ENCODE measurements at regions not wholly inside any gene's neighbourhood (a gene's known extent, or its start where the extent isn't known, plus 50 kb on each side); places are given as distances from the start of the nearest gene placed in this dataset.

- TF ChIP-seq POLR2A (IDR thresholded peaks at IDR 0.05; ENCODE audit: low read length) (no peak), GATA1 (IDR thresholded peaks at IDR 0.05; ENCODE audit: low read depth, low read length) (no peak)
- DNase-seq = no peak
These were observed 256.4 kb downstream of the SS18 start for GRCh38 chr18:25834061-25834460.

DNA sequence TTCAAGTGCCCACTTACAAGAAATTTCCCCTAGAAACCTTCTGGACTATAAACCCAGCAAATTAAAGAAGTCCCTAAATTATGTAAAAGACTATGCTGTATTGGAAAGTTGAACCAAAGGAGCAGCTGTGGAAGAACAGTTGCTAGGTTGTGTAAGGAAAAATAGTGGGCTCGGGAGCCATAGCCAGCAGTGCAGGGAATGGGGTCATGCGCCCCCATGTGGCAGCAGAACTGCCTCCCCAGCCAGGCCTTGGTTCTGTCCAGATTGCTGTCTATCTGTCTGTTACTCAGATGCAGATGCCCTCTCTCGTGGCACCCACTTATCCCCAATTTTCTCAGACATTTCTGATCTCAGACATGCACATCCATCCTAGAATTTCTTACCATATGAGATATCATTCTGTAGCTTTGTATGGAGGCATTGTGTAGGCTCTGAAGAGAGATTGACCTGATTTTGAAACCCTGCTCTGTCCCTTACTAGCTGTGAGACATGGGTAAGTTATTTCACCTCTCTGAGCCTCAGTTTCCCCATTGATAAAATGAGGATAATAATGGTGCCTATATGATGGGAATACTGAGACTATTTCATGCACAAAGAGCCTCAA, 258.3 kb downstream of the SS18 start:
- TF ChIP-seq GATA1 (IDR thresholded peaks at IDR 0.05; ENCODE audit: low read depth, low read length) (no peak), POLR2A (IDR thresholded peaks at IDR 0.05; ENCODE audit: low read length) (no peak)
- DNase-seq = peak; percentile 42 to 67

DNA sequence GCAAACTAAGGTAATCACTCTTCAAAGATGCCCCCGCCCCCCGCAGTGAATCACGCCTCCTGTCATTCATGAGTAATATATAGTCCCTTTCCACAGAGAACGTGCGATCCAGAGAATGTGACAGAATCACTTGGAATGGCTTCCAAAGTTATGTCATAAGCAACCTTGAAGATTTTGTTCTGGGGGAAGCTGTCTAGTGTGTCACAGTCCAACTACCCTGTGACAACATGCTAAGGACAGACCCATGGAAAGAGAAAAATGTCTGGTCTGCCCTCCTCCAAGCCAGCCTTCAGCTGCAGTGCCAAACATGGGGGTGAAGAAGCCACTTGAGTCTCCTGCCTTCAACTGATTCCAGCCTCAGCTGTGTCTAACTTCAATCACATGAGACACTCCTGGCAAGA, 259.1 kb downstream of the SS18 start:
- DNase-seq = no peak
- TF ChIP-seq GATA1 (IDR thresholded peaks at IDR 0.05; ENCODE audit: low read depth, low read length) = no peak
- no peak for TF ChIP-seq POLR2A (IDR thresholded peaks at IDR 0.05; ENCODE audit: low read length)

DNA sequence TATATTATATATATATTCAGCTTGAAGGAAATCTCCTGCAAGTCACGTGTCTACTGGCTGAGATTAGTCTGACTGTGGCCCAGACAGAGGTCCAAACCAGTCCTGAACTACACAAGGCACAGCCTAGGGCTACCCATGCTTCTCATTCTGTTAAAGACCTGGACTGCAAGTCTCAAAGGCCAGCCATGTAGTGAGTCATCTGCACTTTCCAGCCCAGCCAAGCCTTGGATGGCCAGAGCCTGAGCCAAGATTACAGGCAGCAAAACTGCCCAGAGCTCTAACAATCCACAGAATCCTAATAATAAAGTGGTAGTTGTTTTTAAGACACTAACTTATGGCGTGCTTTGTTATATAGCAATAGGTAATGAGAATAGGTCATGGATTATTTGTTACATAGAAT, 259.6 kb downstream of the SS18 start:
- DNase-seq = no peak
- TF ChIP-seq POLR2A (IDR thresholded peaks at IDR 0.05; ENCODE audit: low read length) (no peak), GATA1 (IDR thresholded peaks at IDR 0.05; ENCODE audit: low read depth, low read length) (no peak)

GRCh38 chr18:25827961-25828561, 262.4 kb downstream of the SS18 start:
- TF ChIP-seq GATA1 (IDR thresholded peaks at IDR 0.05; ENCODE audit: low read depth, low read length) (no peak), POLR2A (IDR thresholded peaks at IDR 0.05; ENCODE audit: low read length) (no peak)
- DNase-seq = no peak

DNA sequence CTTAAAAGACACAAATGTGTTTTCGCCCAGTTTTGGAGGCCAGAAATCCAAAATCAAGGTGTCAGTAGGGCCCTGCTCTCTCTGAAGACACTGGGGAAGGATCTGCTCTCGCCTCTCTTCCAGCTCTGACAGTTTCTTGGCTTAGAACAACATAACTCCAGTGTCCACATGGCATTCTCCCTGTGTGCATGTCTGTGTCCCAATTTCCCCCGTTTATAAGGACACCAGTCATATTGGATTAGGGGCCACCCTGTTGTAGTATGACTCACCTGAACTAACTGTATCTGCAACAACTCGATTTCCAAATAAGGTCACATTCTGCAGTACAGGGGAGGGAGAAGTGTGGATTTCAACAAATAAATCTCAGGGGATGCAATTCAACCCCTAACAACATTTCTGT, 263.2 kb downstream of the SS18 start:
- no peak for DNase-seq
- TF ChIP-seq GATA1 (IDR thresholded peaks at IDR 0.05; ENCODE audit: low read depth, low read length) (no peak), POLR2A (IDR thresholded peaks at IDR 0.05; ENCODE audit: low read length) (no peak)

DNA sequence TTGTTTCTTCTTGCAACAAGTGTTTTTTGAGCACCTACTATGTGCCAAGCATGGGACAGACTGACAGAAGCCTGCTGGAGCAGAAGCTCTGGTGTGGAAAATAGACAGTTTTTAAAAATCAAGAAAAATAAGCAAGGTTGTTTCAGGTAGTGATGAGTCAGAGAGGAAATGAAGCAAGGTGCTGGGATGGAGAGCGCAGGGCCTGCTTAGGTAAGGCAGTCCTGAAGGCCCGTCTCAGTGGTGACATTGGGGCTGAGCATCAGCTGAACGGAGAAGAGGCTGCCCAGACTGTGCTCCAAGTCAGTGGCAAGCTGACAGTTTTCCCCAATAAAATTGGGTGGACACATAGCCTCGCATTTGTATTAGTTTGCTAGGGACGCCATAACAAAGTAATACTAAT, 263.6 kb downstream of the SS18 start:
- TF ChIP-seq POLR2A (IDR thresholded peaks at IDR 0.05; ENCODE audit: low read length) (no peak), GATA1 (IDR thresholded peaks at IDR 0.05; ENCODE audit: low read depth, low read length) (no peak)

GRCh38 chr18:25825979-25826776, 264.2 kb downstream of the SS18 start:
- DNase-seq = no peak
- TF ChIP-seq GATA1 (IDR thresholded peaks at IDR 0.05; ENCODE audit: low read depth, low read length) = no peak
- TF ChIP-seq POLR2A (IDR thresholded peaks at IDR 0.05; ENCODE audit: low read length) = no peak

More for the DNA sequence above, 263.6 kb downstream of the SS18 start:
- no peak for DNase-seq

DNA sequence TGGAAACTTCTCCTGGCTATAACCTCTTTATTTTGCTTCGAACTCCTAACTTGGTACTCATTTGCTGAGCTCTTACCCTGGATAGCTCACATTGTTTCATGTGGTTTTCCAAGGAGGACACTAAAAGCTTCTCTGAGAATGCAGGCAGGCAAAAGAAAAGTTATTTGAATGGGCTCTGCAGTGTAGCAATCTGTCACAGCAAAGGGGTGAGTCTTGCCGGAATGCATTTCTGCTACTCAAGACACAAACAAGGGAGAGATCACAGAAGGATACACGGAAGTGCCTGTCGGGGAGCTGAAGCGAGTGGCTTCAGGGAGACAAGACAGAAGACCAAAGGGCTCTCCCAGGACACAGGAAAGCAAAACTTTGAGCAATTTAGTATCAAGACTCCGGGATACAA, 265.4 kb downstream of the SS18 start:
- no peak for TF ChIP-seq GATA1 (IDR thresholded peaks at IDR 0.05; ENCODE audit: low read depth, low read length)
- TF ChIP-seq POLR2A (IDR thresholded peaks at IDR 0.05; ENCODE audit: low read length) = no peak
- DNase-seq = no peak

DNA sequence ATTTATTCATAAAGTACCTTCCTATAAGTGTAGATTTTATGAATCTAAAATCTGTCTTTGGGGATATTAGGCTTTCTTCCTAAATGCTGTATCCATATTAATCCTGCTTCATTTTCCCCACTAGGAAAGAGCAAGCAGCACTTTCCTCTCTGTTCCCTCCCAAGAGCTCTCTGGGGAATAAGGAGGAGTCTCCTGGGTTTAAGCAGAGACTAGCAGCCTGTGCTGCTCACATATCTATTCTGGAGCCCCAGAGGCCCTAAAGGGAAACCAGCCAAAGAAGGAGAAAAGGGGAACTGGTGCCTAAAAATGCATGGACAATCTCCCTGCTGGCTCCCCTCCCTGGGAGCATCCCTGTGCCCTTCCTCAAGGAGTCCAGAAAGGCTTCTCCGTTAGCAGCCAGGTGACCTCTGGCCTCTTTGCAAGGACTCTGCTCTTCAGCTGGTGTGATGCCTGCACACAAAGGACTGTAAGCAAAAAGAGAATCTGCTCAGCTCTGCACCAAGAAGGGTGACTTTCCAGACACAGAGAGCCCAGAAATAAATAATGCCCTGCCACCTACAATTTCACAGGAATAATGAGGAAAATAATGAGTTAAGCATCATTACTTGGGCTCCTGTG, 270.6 kb downstream of the SS18 start:
- DNase-seq = no peak
- no peak for TF ChIP-seq POLR2A (IDR thresholded peaks at IDR 0.05; ENCODE audit: low read length)
- no peak for TF ChIP-seq GATA1 (IDR thresholded peaks at IDR 0.05; ENCODE audit: low read depth, low read length)

DNA sequence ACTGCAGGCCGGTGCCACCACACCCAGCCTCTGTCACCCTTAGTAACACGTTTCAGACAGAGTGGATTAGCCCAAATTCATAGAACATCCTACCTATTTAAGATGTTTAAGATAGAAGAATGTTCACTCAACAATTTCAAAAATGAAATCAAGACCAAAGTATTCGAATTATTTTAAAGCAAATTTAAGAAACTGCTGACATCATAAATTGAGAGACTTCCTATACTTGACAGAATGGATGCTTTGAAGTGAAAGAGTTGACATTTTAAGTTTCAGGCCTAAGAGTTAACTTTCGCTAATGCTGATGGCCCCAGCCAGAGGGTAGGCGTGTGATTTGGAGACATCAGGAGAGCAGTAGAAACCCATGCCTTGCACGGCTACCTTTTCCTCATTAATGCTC, 271.9 kb downstream of the SS18 start:
- TF ChIP-seq GATA1 (IDR thresholded peaks at IDR 0.05; ENCODE audit: low read depth, low read length) = no peak
- no peak for TF ChIP-seq POLR2A (IDR thresholded peaks at IDR 0.05; ENCODE audit: low read length)
- DNase-seq = no peak

- TF ChIP-seq POLR2A (IDR thresholded peaks at IDR 0.05; ENCODE audit: low read length) = no peak
- TF ChIP-seq GATA1 (IDR thresholded peaks at IDR 0.05; ENCODE audit: low read depth, low read length) = no peak
- DNase-seq = no peak
These were observed 272.7 kb downstream of the SS18 start for GRCh38 chr18:25817546-25818237.

DNA sequence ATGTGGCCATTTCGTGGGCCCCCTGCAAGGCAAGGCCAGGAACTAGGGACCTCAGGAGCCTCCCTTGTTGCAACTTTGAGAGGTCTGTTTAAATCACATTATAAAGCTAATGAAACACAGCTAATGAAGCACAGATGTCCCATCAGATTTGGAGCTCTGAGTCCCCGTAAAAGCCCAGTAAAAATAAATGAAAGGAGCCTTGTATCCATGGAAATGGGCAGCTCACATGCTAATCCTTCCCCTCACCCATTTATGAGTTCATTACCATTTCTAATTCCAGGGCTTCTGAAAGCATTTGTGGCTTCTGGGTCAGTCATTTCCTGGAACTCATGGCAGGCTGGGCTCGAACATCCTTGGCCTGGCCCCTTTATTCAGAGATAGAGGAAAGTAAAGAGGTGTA, 274.8 kb downstream of the SS18 start:
- TF ChIP-seq POLR2A (IDR thresholded peaks at IDR 0.05; ENCODE audit: low read length) = no peak
- no peak for TF ChIP-seq GATA1 (IDR thresholded peaks at IDR 0.05; ENCODE audit: low read depth, low read length)

More for the DNA sequence above, 274.8 kb downstream of the SS18 start:
- no peak for DNase-seq
